Stimulated activated CD8-positive, alpha-beta memory T cell treated with anti-CD3 and anti-CD28 coated beads, Interleukin-12 subunit alpha, Interleukin-12 subunit beta, amount 100 ng/mL, for 1 hour (primary cell): ENCODE measurements at regions not wholly inside any gene's neighbourhood (a gene's known extent, or its start where the extent isn't known, plus 50 kb on each side); places are given as distances from the start of the nearest gene placed in this dataset.

Experiments used
- DNase-seq: peaks from one replicate; pipeline ENCODE4 v3.0.0-alpha.2; 2020; ENCODE audit warnings: low read depth

GRCh38 chr15:85889956-85890619 is 95.4 kb upstream of the KLHL25 start:
- DNase-seq, result no peak

- no peak for DNase-seq
These were observed 95.9 kb upstream of the KLHL25 start for GRCh38 chr15:85890620-85890980.

DNA sequence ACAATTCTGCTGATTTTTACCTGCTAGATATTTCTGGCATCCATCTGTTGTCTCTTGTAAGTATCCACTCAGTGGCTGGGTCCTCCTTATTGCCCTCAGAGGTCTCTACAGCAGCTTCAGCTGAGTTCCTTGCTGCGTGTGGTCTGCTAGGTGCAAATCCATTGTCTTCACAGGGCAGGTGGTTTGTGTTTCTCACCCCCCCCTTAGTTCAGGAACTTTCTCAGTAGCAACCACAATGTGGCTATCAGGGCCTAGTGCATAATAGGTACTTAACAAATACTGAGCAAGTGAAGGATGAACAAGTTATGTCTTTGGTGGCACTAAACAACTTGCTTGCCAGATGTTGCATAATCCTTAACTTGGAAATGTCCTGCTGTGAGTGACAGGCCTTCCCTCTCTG is 96.7 kb upstream of the KLHL25 start:
- DNase-seq, result no peak

DNA sequence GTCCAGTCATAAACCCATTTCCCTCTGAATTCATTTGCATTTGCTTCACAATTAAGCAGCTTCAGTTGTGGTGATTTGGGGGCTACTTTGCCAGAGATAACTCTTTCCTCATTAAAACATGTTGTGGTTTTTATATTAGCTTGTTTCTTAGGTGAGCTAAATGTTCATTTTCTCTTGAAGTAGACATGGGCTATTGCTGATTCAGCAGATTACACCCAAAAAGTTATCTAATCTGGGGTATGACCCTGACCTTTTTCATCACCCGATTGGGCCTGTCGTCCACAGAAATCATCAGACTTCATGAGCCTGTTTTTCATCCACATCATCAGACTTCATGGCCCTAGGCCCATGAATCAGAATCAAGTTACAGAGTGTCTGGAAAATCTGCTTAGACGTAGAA is 97.5 kb upstream of the KLHL25 start:
- no peak for DNase-seq

DNA sequence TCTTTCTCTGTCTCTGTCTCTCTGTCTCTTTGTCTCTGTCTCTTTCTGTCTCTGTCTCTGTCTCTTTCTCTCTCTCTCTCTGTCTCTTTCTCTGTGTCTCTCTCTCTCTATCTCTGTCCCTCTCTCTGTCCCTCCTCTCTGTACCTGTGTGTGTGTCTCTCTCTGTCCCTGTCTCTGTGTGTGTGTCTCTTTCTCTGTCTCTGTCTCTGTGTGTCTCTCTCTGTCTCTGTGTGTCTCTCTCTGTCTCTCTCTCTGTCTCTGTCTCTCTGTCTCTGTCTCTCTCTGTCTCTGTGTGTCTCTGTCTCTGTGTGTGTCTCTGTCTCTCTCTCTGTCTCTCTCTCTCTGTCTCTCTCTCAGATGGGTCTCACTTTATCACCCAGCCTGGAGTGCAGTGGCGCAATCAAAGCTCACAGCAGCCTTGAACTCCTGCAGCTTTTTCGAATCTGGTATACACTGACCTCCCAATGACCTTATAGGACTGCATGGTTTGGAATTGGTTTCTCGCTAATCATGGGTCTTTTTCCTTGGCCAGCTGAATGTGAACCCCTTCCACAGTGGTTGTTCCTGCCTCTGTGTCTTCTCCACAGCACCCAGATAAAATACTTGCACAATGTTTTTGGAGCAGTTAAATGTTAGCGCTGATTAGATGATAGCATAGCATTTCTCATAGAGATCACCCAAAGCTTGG is 102.6 kb upstream of the KLHL25 start:
- no peak for DNase-seq

GRCh38 chr15:85897895-85898717 is 103.4 kb upstream of the KLHL25 start:
- DNase-seq, result no peak

DNA sequence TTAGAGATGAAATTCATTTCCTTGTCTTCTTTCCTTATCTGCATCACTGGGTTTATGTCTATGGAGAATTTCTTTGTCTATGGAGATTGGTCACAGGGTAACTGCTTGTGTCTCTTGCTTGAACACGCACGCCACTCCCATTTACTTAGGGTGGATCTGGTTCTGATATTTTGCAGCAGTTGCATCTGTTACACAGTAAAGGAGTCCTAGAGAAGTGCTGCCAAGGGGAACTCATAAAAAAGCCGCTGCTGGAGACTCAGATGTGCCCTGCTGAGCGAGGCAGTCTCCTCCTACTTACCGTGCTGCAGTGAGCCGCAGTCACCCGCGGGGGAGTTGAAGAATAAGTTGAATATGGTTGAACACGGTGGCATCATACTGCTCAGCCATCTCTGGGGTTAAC is 105.2 kb upstream of the KLHL25 start:
- DNase-seq, result no peak

GRCh38 chr15:85905751-85906450 is 111.2 kb upstream of the KLHL25 start:
- DNase-seq, result no peak

- no peak for DNase-seq
These were observed 111.9 kb upstream of the KLHL25 start for GRCh38 chr15:85906640-85907039.

GRCh38 chr15:85910834-85911233 is 116.1 kb upstream of the KLHL25 start:
- no peak for DNase-seq

DNA sequence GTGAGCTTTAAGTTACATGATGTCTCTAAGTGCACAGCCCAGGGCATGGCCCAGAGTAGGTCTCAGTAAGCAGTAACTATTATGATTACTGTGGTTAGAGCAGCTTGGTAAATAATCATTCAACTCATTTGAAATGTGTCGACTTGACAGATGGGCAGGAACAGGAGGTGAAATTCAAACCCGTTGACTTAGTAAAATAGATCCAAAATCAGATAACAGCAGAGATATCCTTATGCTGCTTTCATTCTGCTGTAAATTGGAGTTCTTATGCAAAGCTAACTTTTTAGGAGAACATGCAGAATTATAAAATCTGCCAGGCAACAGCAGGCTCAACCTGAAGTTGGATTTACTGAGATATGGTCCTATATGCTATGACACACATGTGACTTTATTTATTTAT is 118.7 kb upstream of the KLHL25 start:
- DNase-seq, result no peak

- DNase-seq, result no peak
These were observed 126.2 kb upstream of the KLHL25 start for GRCh38 chr15:85920956-85921355.

DNA sequence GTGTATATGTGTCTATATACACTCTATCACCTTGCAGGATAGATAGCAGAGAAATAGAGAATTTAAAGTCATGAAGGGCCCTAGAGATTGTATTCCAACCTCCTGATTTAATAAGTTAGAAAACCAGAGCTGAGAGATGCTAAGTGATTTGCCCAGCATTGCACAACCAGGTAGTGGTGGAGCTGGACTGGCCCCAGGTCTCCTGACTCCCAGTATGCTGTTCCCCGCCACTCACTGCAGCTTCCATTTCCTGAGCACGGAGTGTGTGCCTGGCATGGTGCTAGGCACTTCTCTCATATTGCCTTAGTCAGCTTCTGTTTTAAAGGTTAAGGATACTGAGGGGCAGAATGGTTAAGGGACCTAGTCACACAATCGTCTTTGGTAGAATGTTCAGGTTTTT is 129.4 kb upstream of the KLHL25 start:
- DNase-seq, result no peak

GRCh38 chr15:85925649-85926237 is 131.0 kb upstream of the KLHL25 start:
- DNase-seq, result no peak

- DNase-seq, result no peak
These were observed 132.1 kb upstream of the KLHL25 start for GRCh38 chr15:85926834-85927233.

- DNase-seq, result no peak
These were observed 133.3 kb upstream of the KLHL25 start for GRCh38 chr15:85927931-85928537.

- no peak for DNase-seq
These were observed 135.1 kb upstream of the KLHL25 start for GRCh38 chr15:85929786-85930185.

DNA sequence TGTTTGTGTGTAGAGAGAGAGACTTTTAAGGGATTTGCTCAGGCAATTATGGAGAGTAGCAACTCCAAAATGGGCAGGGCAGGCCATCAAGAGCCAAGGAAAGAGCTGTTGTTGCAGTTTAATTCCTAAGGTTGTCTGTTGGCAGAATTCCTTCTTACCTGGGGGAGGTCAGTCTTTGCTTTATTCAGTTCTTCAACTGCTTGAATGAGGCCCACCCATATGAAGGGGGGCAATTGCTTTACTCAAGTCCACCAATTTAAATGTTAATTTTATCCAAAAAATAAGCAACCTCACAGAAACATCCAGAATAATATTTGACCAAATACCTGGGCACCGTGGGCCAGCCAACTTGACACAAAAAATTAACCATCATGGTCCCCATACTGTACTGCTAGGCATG is 137.7 kb upstream of the KLHL25 start:
- no peak for DNase-seq

- DNase-seq, result no peak
These were observed 140.0 kb upstream of the KLHL25 start for GRCh38 chr15:85934691-85935090.

DNA sequence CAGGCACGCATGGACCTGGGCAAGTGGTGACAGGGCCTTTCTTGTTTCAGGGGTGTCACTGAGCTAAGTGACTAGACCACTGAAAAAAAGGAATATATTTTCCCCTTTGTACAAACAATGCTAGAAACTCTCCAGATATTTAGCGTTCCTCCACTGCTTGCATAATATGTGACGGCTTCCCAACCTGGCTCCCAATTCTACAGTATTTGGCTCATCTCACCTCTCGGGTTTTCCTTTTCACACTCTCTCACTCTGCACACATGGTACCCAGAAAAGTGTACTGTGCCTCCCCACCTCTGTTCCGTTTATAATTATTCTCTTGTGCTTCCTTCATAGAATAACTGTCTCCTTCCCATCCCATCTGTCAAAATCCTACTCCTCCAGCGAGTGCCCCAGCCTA is 140.5 kb upstream of the KLHL25 start:
- no peak for DNase-seq

DNA sequence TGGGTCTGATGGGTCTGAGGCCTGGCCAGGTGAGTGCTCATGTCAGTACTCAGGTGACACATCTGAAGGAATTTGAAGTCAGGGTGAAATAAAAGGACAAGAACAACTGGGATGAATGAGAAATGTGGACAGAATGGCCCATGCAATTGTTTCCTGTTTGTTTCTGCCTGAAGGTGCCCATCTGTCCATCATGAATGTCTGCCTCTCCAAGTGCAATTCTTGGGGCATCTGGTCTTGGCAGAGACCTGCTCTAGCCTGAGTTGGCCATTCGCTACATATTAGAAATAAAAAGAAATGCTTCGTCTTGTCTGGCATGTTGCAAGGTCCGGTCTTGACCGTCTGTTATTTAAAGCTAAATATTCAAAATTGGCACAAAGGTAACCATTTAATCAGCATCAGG is 142.0 kb upstream of the AGBL1 start:
- DNase-seq, result no peak
